ENCODE measurements at regions not wholly inside any gene's neighbourhood (a gene's known extent, or its start where the extent isn't known, plus 50 kb on each side); places are given as distances from the start of the nearest gene placed in this dataset.

- Histone ChIP-seq H3K4me2 (ENCODE audit: low read depth, low read length, poor library complexity, severe bottlenecking) (no peak overlapping the region), H3F3A (ENCODE audit: insufficient read depth) (no peaks in the 10 kb centered on the region), H3K27ac (ENCODE audit: low read depth, low read length) (no peak overlapping the region), H3K9ac (ENCODE audit: low read length) (no peak overlapping the region), H3K36me3 (ENCODE audit: low read length) (no peaks in the 10 kb centered on the region), H3K79me2 (ENCODE audit: insufficient read depth, low read length) (no peaks in the 10 kb centered on the region), H3K9me2 (replicated peaks; ENCODE audit: insufficient read depth, low read length) (no peaks in the 10 kb centered on the region), H2AFZ (ENCODE audit: low read depth, low read length, severe bottlenecking) (peak overlapping the region; percentile 1), H4K20me1 (ENCODE audit: low read depth, low read length) (no peaks in the 10 kb centered on the region), H3K27me3 (ENCODE audit: low read length) (no peaks in the 10 kb centered on the region), H3K9me3 (ENCODE audit: insufficient read depth, low read length) (no peaks in the 10 kb centered on the region), H3K4me3 (ENCODE audit: insufficient read depth, low read length, poor library complexity, severe bottlenecking) (no peak overlapping the region)
- TF ChIP-seq CTCF (IDR thresholded peaks at IDR 0.05; ENCODE audit: insufficient read depth, low read length, poor library complexity, severe bottlenecking) (no peak), EZH2phosphoT487 (conservative IDR thresholded peaks at IDR 0.05; ENCODE audit: low read length) (no peak)
Observed at GRCh38 chr4:43369036-43369594, 476.6 kb downstream of the GRXCR1 start.

GRCh38 chr4:43373201-43373600, 480.7 kb downstream of the GRXCR1 start:
- H2AFZ ChIP-seq (ENCODE audit: low read depth, low read length, severe bottlenecking): no peak overlapping the region
- H3K36me3 ChIP-seq (ENCODE audit: low read length): no peaks in the 10 kb centered on the region
- no peak overlapping the region for H3K9ac ChIP-seq (ENCODE audit: low read length)
- H4K20me1 ChIP-seq (ENCODE audit: low read depth, low read length): no peaks in the 10 kb centered on the region
- H3K79me2 ChIP-seq (ENCODE audit: insufficient read depth, low read length): no peaks in the 10 kb centered on the region
- H3K27me3 ChIP-seq (ENCODE audit: low read length): no peaks in the 10 kb centered on the region
- H3K4me3 ChIP-seq (ENCODE audit: insufficient read depth, low read length, poor library complexity, severe bottlenecking): no peak overlapping the region
- TF ChIP-seq EZH2phosphoT487 (conservative IDR thresholded peaks at IDR 0.05; ENCODE audit: low read length) (no peak), CTCF (IDR thresholded peaks at IDR 0.05; ENCODE audit: insufficient read depth, low read length, poor library complexity, severe bottlenecking) (no peak)
- H3F3A ChIP-seq (ENCODE audit: insufficient read depth): no peaks in the 10 kb centered on the region
- no peaks in the 10 kb centered on the region for H3K9me3 ChIP-seq (ENCODE audit: insufficient read depth, low read length)
- no peaks in the 10 kb centered on the region for H3K9me2 ChIP-seq (replicated peaks; ENCODE audit: insufficient read depth, low read length)
- no peak overlapping the region for H3K27ac ChIP-seq (ENCODE audit: low read depth, low read length)
- no peak overlapping the region for H3K4me2 ChIP-seq (ENCODE audit: low read depth, low read length, poor library complexity, severe bottlenecking)

- TF ChIP-seq CTCF (IDR thresholded peaks at IDR 0.05; ENCODE audit: insufficient read depth, low read length, poor library complexity, severe bottlenecking) (no peak), EZH2phosphoT487 (conservative IDR thresholded peaks at IDR 0.05; ENCODE audit: low read length) (no peak)
- Histone ChIP-seq H3F3A (ENCODE audit: insufficient read depth) (no peaks in the 10 kb centered on the region), H3K4me3 (ENCODE audit: insufficient read depth, low read length, poor library complexity, severe bottlenecking) (no peak overlapping the region), H3K9me3 (ENCODE audit: insufficient read depth, low read length) (no peaks in the 10 kb centered on the region), H3K4me2 (ENCODE audit: low read depth, low read length, poor library complexity, severe bottlenecking) (no peak overlapping the region), H3K36me3 (ENCODE audit: low read length) (no peaks in the 10 kb centered on the region), H3K79me2 (ENCODE audit: insufficient read depth, low read length) (no peaks in the 10 kb centered on the region), H3K27ac (ENCODE audit: low read depth, low read length) (no peak overlapping the region), H4K20me1 (ENCODE audit: low read depth, low read length) (no peaks in the 10 kb centered on the region), H3K27me3 (ENCODE audit: low read length) (no peaks in the 10 kb centered on the region), H2AFZ (ENCODE audit: low read depth, low read length, severe bottlenecking) (no peak overlapping the region), H3K9me2 (replicated peaks; ENCODE audit: insufficient read depth, low read length) (no peaks in the 10 kb centered on the region), H3K9ac (ENCODE audit: low read length) (no peak overlapping the region)
Observed at GRCh38 chr4:43374216-43374751, 481.8 kb downstream of the GRXCR1 start.

Data from SU-DHL-6 (cell line).